Stimulated activated CD8-positive, alpha-beta memory T cell treated with anti-CD3 and anti-CD28 coated beads, Interleukin-2, amount 100 ng/mL, for 48 hours (primary cell): ENCODE measurements at regions not wholly inside any gene's neighbourhood (a gene's known extent, or its start where the extent isn't known, plus 50 kb on each side); places are given as distances from the start of the nearest gene placed in this dataset.
"Not testable (repeated sequence)": the region's sequence is repeated elsewhere in the genome, so short reads cannot be mapped to it uniquely, and the experiment has no call there.

Source experiments
- DNase-seq, 2 donors: peaks; one replicate each; pipeline ENCODE4 v3.0.0-alpha.2; 2020; ENCODE audit warnings: low read depth in 2 of 2

- DNase-seq: no peak
Measured at GRCh38 chr13:80680786-80681366, 339.9 kb upstream of the SPRY2 start.

- no peak for DNase-seq
Measured at GRCh38 chr13:80679423-80679822, 338.5 kb upstream of the SPRY2 start.

- no peak for DNase-seq
Measured at GRCh38 chr13:80677227-80677626, 336.3 kb upstream of the SPRY2 start.

DNA sequence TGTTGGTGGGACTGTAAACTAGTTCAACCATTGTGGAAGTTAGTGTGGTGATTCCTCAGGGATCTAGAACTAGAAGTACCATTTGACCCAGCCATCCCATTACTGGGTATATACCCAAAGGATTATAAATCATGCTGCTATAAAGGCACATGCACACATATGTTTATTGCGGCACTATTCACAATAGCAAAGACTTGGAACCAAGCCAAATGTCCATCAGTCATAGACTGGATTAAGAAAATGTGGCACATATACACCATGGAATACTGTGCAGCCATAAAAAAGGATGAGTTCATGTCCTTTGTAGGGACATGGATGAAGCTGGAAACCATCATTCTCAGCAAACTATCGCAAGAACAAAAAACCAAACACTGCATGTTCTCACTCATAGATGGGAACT lies 334.5 kb upstream of the SPRY2 start:
- DNase-seq: not testable (repeated sequence)

- no peak for DNase-seq
Measured at GRCh38 chr13:80671773-80672172, 330.8 kb upstream of the SPRY2 start.

GRCh38 chr13:80669112-80669511 lies 328.2 kb upstream of the SPRY2 start:
- DNase-seq: no peak

- no peak for DNase-seq
Measured at GRCh38 chr13:80668452-80668851, 327.5 kb upstream of the SPRY2 start.

- DNase-seq: no peak
Measured at GRCh38 chr13:80666782-80667552, 326.0 kb upstream of the SPRY2 start.

DNA sequence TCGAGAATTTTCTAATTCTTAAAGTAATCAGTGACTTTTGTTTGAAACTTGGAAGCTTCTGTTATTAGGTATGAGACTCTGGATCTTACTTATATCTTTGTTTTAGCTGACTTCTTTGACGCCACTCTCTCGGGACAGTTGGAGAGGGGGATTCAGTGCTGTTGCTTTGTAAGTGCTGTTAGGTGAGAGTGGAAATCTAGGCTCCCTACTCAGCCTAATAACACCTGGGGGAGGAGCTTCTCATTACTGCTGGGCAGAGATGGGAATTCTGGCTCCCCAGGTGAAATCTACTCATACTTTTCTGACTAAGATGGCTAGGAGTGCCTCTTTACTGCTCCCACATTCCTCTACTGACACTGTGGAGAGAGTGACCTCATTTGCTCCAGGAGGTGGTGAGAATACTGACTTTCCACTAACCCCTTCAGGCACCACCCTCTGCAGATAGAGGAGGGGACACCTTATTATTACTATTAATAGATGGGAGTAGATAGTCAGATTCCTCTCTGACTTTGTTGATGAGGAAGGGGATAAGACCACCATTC lies 324.9 kb upstream of the SPRY2 start:
- no peak for DNase-seq

GRCh38 chr13:80664950-80665349 lies 324.0 kb upstream of the SPRY2 start:
- DNase-seq: no peak

DNA sequence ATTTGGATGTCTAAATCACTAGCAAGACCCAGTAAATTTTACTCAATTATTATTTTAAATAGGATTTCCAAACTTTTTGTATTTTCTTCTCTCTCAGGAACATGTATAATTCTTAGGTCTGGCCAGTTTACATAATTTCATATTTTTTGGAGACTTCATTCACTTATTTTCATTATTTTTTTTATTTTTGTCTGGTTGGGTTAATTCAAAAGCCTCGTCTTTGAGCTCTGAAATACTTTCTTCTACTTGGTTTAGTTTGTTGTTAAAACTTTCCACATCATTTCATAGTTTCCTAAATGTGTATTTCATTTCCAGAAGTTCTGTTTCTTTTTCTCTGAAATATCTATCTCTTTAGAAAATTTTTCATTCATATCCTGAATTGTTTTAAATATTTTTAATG lies 322.9 kb upstream of the SPRY2 start:
- DNase-seq: no peak

GRCh38 chr13:80658705-80659104 lies 317.8 kb upstream of the SPRY2 start:
- no peak for DNase-seq

GRCh38 chr13:80656512-80656904 lies 315.6 kb upstream of the SPRY2 start:
- DNase-seq: no peak

GRCh38 chr13:80655778-80656511 lies 315.0 kb upstream of the SPRY2 start:
- DNase-seq: no peak

DNA sequence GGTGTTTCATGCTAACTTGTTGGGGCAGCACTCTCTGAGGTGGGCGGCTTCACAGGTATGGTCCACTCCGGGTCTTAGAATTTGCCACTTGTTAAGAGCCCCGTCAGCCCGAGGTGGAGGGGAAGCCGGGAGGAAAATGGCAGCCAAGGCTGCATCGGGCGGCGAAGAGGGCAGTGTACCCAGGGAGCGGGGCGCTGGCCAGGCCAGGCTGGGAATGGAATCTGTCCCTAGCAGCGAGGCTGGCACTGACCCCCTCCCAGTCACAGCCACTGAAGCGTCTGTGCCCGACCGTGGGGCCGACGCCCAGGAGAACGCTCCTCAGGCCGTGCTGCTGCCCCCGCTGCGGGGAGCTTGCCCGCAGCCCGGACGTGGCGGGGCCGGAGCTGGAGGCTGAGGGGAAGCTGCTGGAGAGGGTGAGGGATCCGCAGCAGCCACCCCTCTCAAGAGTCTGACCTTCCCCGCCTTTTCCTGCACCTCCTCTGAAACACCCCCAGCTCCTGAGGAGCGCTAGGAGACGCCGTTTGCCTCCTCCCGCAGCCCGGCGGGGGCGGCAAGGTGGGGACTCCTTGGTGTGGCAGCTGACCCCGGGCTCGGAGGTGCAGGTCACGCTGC lies 313.8 kb upstream of the SPRY2 start:
- no peak for DNase-seq

DNA sequence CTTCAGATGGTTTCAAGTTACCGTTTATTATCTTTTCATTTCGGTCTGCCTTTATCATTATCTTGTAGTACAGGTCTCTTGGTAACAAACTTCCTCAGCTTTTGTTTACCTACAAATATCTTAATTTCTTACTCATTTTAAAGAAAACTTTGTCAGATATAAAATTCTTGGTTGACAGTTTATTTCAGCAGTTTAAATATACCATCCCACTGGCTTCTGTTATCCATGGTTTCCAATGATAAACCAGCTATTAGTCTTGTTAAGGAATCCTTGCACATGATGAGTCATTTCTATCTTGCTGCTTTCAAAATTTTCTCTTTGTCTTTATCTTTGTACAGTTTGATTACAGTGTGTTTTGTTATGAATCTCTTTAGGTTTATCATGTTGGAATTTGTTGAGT lies 308.3 kb upstream of the SPRY2 start:
- DNase-seq: no peak

DNA sequence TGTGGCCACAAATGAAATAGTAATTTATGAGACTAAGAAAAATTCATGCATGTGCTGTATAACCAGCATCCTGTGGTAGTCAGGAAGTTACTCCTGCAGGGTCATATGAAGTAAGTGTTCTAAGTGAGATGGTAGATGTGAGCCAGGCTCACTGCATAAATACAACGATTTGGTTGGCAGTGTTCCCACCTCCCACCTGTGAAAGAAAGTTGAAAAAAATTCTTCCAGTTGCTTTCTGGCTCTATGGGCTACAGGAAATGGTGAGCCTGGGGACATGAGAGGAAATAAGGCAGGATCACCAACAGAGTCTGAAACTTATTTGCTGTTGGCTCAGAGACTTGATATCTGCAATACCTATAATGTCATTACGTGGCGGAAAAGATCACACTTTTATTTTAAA lies 301.7 kb upstream of the SPRY2 start:
- DNase-seq: no peak

GRCh38 chr13:80633251-80633650 lies 292.3 kb upstream of the SPRY2 start:
- DNase-seq: no peak

DNA sequence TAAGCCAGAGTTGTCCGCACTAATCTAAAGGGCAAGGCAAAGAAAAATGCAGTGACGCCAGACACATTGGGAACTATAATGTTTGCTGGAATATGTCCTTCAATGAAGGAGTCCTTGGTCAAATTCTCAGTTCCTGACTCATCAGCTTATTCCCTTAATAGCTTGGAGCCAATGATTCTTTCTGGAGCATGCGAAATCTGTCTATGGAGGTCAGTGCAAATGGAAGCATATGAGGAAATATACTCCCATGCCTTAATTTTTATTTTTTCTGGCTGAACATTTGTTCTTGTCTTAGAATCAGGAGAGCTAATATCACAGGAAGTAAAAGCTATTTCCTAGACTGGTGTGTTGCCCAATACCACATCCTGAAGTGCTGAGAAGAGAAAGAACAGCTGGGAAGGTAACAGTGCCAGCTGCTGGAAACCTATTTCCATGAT lies 289.8 kb upstream of the SPRY2 start:
- no peak for DNase-seq

DNA sequence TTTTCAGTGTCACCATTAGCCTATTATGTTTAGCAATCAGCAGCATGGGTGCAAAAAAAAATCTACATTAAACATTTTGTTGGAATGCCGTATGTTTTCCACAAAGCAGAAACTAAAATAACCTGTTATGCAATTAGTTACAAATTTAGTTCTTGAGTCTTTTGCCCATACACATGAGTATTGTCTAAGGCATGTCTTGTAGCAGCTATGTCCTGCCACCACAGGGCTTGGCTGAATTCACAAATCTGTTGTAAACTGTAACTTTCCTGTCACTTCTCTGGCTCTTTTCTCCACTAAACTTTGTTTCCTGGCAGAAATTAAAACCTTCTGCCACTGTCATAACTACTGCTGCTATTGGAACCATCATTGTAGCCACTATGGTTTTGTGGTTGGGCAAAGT lies 277.9 kb upstream of the SPRY2 start:
- no peak for DNase-seq

DNA sequence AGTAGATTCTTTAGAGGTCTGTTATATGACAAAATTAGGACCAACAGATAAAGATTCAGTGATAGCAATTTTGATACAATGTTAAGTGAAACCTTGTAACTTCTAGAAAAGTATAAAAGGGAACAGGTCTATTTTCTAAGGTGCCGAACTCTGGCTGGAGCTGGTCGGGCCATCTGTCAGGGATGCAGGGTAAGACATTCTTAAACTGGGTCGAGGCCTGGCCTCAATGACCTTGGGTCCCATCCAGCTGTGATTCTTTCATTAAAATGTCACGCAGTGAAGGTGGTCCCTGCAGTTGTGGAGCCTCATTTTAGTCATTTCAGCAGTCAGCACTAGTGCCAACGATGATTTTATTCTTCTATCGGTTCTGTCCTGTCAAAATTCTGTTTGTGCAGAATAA lies 271.9 kb upstream of the SPRY2 start:
- no peak for DNase-seq

GRCh38 chr13:80611310-80611709 lies 270.4 kb upstream of the SPRY2 start:
- no peak for DNase-seq
